ENCODE measurements at regions not wholly inside any gene's neighbourhood (a gene's known extent, or its start where the extent isn't known, plus 50 kb on each side); places are given as distances from the start of the nearest gene placed in this dataset.

GRCh38 chr11:113567867-113568544 lies 92.8 kb upstream of the DRD2 start:
- no peak overlapping the region for H3K4me3 ChIP-seq
- no peaks in the 10 kb centered on the region for H3K9me3 ChIP-seq
- no peaks in the 10 kb centered on the region for H3K36me3 ChIP-seq
- H3K27me3 ChIP-seq: no peaks in the 10 kb centered on the region
- DNase-seq: no peak

- Histone ChIP-seq H3K9me3 (no peaks in the 10 kb centered on the region), H3K27me3 (no peaks in the 10 kb centered on the region), H3K36me3 (no peaks in the 10 kb centered on the region), H3K4me3 (no peak overlapping the region)
- DNase-seq: no peak
These were observed 91.9 kb upstream of the DRD2 start for GRCh38 chr11:113567097-113567496.

GRCh38 chr11:113564527-113565130 lies 89.4 kb upstream of the DRD2 start:
- no peaks in the 10 kb centered on the region for H3K27me3 ChIP-seq
- no peak overlapping the region for H3K4me3 ChIP-seq
- no peaks in the 10 kb centered on the region for H3K36me3 ChIP-seq
- no peak for DNase-seq
- no peaks in the 10 kb centered on the region for H3K9me3 ChIP-seq

GRCh38 chr11:113563766-113564526 lies 88.7 kb upstream of the DRD2 start:
- Histone ChIP-seq H3K27me3 (no peaks in the 10 kb centered on the region), H3K4me3 (no peak overlapping the region), H3K9me3 (no peaks in the 10 kb centered on the region), H3K36me3 (no peaks in the 10 kb centered on the region)
- no peak for DNase-seq

- H3K27me3 ChIP-seq: no peaks in the 10 kb centered on the region
- DNase-seq: peak; percentile 33
- H3K4me3 ChIP-seq: no peak overlapping the region
- H3K9me3 ChIP-seq: no peaks in the 10 kb centered on the region
- H3K36me3 ChIP-seq: no peaks in the 10 kb centered on the region
These were observed 87.8 kb upstream of the DRD2 start for GRCh38 chr11:113562981-113563461.

DNA sequence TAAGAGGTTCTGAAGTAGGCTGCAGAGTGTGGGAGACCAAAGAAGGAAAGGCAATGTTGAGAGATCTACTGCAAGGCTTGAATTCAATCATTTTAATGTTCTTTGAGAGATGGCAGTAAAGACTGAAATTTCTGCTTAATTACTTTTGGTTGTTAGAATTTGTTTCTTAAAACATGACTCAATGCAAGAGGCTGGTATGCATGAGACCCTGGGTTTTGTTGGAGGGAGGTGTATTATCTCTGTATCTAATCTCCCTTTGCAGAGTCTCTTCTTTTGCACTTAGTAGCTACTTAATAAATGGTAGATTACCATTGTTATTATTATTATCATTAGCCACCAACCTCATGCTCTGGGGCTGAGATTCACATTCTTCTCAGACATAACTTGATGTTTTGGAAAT lies 87.4 kb upstream of the DRD2 start:
- H3K36me3 ChIP-seq: no peaks in the 10 kb centered on the region
- no peaks in the 10 kb centered on the region for H3K9me3 ChIP-seq
- DNase-seq: no peak
- no peaks in the 10 kb centered on the region for H3K27me3 ChIP-seq
- no peak overlapping the region for H3K4me3 ChIP-seq

- Histone ChIP-seq H3K9me3 (no peaks in the 10 kb centered on the region), H3K27me3 (no peaks in the 10 kb centered on the region), H3K4me3 (no peak overlapping the region), H3K36me3 (no peaks in the 10 kb centered on the region)
- no peak for DNase-seq
These were observed 82.7 kb upstream of the DRD2 start for GRCh38 chr11:113557926-113558325.

DNA sequence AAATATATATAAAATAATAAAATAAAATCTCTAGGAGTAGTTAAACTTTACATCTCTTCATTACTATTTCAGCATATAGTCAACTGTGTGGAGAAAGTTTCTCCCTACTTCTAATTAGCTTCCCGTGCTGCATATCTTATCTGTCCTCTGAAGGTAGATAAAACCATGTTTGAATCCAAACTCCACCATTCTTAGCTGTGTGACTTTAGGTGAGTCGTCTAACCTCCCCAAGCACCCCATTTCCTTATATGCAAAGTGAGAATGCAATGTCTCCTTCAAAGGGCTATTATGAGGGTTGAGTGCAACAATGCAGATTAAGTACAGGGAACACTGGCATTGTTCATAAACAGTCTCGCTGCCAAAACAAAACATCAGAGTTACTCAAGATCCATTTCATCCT lies 80.8 kb upstream of the DRD2 start:
- no peak for DNase-seq
- Histone ChIP-seq H3K36me3 (no peaks in the 10 kb centered on the region), H3K9me3 (no peaks in the 10 kb centered on the region), H3K27me3 (no peaks in the 10 kb centered on the region), H3K4me3 (no peak overlapping the region)

DNA sequence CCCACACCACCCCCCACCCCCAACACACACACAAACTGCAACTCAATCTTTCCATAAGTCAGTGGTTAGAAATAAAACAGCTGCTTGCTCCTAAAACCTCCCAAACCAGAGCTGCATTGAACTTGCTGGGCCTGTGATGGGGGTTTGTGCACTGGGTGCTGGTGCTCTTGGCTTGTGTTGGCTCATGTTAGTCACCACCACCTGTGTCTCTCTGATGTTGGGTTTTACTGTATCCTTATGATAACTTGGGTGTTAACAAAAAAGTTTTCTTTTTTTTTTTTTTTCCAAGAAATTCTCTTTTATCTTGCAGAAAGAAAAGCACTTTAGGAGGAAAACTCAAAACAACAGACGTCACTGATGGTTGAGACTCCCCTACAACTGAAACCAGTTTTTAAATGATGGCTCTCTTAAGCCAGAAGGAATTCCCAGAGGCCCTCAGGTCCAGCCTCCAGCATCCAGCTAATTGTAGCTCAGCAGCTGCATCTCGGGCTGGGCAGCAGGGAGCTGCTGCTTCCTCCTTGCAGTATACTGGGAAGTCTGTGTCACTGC lies 79.9 kb upstream of the DRD2 start:
- no peaks in the 10 kb centered on the region for H3K27me3 ChIP-seq
- no peak for DNase-seq
- no peaks in the 10 kb centered on the region for H3K36me3 ChIP-seq
- H3K4me3 ChIP-seq: no peak overlapping the region
- H3K9me3 ChIP-seq: no peaks in the 10 kb centered on the region

DNA sequence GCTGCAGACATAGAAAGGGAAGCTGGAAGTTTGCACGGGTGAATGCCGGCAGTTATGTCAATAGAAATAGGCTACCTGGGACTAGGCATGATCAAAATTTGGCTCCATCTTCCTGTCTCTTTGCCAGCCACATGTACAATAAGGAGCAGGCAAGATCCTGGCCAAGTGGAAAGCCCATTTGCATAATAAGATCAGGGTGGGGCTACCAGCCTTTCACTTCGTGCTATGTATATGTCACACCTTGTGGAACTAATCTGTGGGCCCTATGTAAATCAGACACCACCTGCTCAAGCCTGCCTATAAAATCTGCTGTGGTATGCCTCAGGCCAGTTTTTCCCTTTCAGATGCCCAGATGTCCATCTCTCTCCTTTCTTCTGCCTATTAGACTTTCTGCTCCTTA lies 79.3 kb upstream of the DRD2 start:
- no peaks in the 10 kb centered on the region for H3K27me3 ChIP-seq
- H3K4me3 ChIP-seq: no peak overlapping the region
- no peaks in the 10 kb centered on the region for H3K9me3 ChIP-seq
- DNase-seq: no peak
- no peaks in the 10 kb centered on the region for H3K36me3 ChIP-seq

DNA sequence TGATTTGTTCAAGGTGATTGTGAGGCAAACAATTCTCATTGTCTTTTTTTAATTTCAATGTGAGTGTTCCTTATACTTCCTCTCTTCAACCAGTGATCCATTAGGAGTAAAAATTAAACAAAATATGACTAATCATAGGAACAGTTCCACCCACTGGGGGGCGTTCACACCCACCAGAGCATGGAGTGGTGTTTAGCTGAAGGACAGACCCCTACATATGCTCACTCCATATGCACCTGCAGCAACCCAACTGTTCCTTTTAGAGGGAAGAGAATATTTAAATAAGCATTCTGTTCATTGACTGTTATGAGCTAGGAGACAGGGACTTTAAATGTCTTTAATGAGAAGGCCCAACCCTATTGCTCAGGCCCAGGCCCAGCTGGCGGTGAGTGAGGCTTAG lies 78.7 kb upstream of the DRD2 start:
- Histone ChIP-seq H3K36me3 (no peaks in the 10 kb centered on the region), H3K9me3 (no peaks in the 10 kb centered on the region), H3K27me3 (no peaks in the 10 kb centered on the region), H3K4me3 (no peak overlapping the region)
- DNase-seq: no peak

- H3K36me3 ChIP-seq: no peaks in the 10 kb centered on the region
These were observed 78.0 kb upstream of the DRD2 start for GRCh38 chr11:113553235-113553634.

GRCh38 chr11:113552271-113552670 lies 77.1 kb upstream of the DRD2 start:
- Histone ChIP-seq H3K27me3 (no peaks in the 10 kb centered on the region), H3K4me3 (no peak overlapping the region), H3K9me3 (no peaks in the 10 kb centered on the region), H3K36me3 (no peaks in the 10 kb centered on the region)
- no peak for DNase-seq

More at GRCh38 chr11:113553235-113553634, 78.0 kb upstream of the DRD2 start:
- DNase-seq: peak; percentile 91
- Histone ChIP-seq H3K27me3 (no peaks in the 10 kb centered on the region), H3K9me3 (no peaks in the 10 kb centered on the region), H3K4me3 (no peak overlapping the region)

DNA sequence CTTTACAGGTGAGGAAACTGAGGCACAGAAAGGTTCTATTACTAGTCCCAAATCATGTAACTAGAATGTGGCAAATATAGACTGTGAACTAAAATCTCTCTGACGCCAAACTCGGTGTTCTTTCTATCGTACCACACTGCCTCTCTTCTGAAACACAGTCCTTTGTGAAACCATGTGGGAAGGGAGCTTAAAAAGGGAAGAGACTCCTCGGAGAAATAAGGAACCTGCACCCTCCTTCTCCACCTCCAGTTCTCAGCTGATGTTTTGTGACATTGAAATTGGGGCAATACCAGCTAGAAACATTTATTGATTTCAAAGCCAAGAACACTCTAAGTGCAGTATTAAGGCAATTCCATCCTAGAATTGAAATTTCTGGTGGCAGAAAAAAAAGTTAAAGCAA lies 76.4 kb upstream of the DRD2 start:
- Histone ChIP-seq H3K27me3 (no peaks in the 10 kb centered on the region), H3K9me3 (no peaks in the 10 kb centered on the region), H3K4me3 (no peak overlapping the region), H3K36me3 (no peaks in the 10 kb centered on the region)
- DNase-seq: no peak

DNA sequence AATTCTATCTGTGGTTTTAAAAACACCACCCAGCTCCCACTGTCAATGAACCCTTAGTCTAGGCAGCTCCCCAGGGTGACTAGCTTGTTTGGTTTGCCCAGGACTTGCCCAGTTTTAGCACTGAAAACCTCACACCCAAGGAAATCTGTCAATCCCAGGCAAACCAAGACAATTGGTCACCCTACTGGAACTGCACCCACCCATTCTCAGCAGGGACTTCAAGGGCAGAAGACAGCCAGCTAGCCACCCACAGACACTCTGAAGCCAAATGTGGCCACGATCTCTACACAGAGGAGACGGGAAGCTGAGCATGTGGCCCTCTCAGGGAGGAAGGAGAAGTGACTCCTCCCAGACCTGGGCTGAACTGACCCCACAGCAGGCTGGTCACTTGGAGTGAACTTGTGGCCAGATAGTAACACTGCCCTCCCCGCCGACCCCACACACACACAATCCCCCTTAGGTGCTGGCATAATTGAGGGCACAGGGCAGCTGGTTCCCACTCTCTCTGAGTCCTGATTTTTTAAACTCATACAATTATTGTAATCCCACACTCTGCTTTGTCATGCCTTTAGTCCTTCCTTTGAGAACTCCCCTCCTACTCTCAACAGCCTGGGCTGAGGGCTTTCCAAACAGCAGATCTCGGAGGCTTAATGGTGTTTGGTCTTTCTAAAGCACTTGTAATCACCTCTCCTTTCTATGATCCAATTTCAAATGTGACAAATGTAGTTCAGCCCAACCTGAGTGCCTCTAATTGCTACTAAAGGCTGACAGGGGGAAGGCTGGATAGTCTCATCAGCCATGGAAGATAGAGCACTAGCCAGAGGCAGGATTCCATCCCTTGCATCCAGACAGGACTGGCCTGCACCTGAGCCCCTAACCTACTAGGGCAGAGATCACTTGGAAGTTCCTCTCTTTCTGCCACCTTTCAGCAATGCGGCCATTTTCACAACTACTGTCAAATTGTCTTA lies 74.7 kb upstream of the DRD2 start:
- H3K9me3 ChIP-seq: no peaks in the 10 kb centered on the region
- H3K36me3 ChIP-seq: no peaks in the 10 kb centered on the region
- no peak overlapping the region for H3K4me3 ChIP-seq
- no peaks in the 10 kb centered on the region for H3K27me3 ChIP-seq
- peak; percentile 55 for DNase-seq

DNA sequence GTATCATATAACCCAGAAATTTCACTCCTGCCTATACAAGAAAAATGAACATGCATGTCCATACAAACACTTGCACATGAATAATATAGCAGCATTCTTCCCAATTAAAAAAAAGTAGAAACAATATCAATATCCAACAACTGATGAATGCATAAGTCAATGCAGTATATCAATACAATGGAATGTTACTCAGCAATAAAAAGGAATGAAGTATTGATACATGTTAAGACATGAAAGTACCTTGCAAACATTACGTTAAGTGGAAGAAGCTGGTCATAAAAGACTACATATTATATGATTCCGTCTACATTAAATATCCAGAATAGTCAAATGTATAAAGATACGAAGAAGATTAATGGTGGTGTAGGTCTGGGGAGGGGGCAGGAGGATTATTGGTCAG lies 73.9 kb upstream of the DRD2 start:
- no peaks in the 10 kb centered on the region for H3K27me3 ChIP-seq
- no peaks in the 10 kb centered on the region for H3K9me3 ChIP-seq
- H3K4me3 ChIP-seq: no peak overlapping the region
- no peak for DNase-seq
- no peaks in the 10 kb centered on the region for H3K36me3 ChIP-seq

All from MG63 (cell line).